ENCODE measurements at regions not wholly inside any gene's neighbourhood (a gene's known extent, or its start where the extent isn't known, plus 50 kb on each side); places are given as distances from the start of the nearest gene placed in this dataset.

- H3K9me3 ChIP-seq (ENCODE audit: low read depth), result no peaks in the 10 kb centered on the region
- H3K4me2 ChIP-seq, result no peak overlapping the region
- no peaks in the 10 kb centered on the region for H3K9me2 ChIP-seq (replicated peaks; ENCODE audit: insufficient read depth)
- no peak overlapping the region for H2AFZ ChIP-seq
- H3K79me2 ChIP-seq, result no peaks in the 10 kb centered on the region
- WGBS (ENCODE audit: low lambda C conversion rate, missing lambda C conversion rate), result 100% methylated on average over 1 of the region's 1 CpG
- H3K36me3 ChIP-seq (replicated peaks; ENCODE audit: insufficient read depth, low read depth), result no peaks in the 10 kb centered on the region
- no peak for TF ChIP-seq EZH2 (IDR thresholded peaks at IDR 0.05; ENCODE audit: borderline replicate concordance)
- no peak for TF ChIP-seq CTCF (IDR thresholded peaks at IDR 0.05; ENCODE audit: poor library complexity)
- no peak for TF ChIP-seq EZH2phosphoT487 (IDR thresholded peaks at IDR 0.05; ENCODE audit: low read depth, severe bottlenecking, unreplicated experiment)
- H4K20me1 ChIP-seq (ENCODE audit: insufficient read depth, poor library complexity, severe bottlenecking), result no peaks in the 10 kb centered on the region
- DNase-seq (ENCODE audit: low spot score), result no peak
- H3K27ac ChIP-seq, result no peak overlapping the region
- no peaks in the 10 kb centered on the region for H3K27me3 ChIP-seq
- no peak overlapping the region for H3K4me3 ChIP-seq
- H3K4me1 ChIP-seq (ENCODE audit: insufficient read depth), result no peaks in the 10 kb centered on the region
These were observed 343.8 kb downstream of the RPRM start for GRCh38 chr2:153134725-153135124.

GRCh38 chr2:153133716-153134115 is 344.8 kb downstream of the RPRM start:
- Histone ChIP-seq H4K20me1 (ENCODE audit: insufficient read depth, poor library complexity, severe bottlenecking) (no peaks in the 10 kb centered on the region), H3K27ac (no peak overlapping the region), H3K4me2 (no peak overlapping the region), H3K36me3 (replicated peaks; ENCODE audit: insufficient read depth, low read depth) (no peaks in the 10 kb centered on the region), H3K4me1 (ENCODE audit: insufficient read depth) (no peaks in the 10 kb centered on the region), H3K79me2 (no peaks in the 10 kb centered on the region), H2AFZ (no peak overlapping the region), H3K27me3 (no peaks in the 10 kb centered on the region), H3K9me3 (ENCODE audit: low read depth) (no peaks in the 10 kb centered on the region), H3K4me3 (no peak overlapping the region), H3K9me2 (replicated peaks; ENCODE audit: insufficient read depth) (no peaks in the 10 kb centered on the region)
- TF ChIP-seq EZH2 (IDR thresholded peaks at IDR 0.05; ENCODE audit: borderline replicate concordance) (no peak), EZH2phosphoT487 (IDR thresholded peaks at IDR 0.05; ENCODE audit: low read depth, severe bottlenecking, unreplicated experiment) (no peak), CTCF (IDR thresholded peaks at IDR 0.05; ENCODE audit: poor library complexity) (no peak)
- 78% methylated on average over 4 of the region's 4 CpGs for WGBS (ENCODE audit: low lambda C conversion rate, missing lambda C conversion rate)
- no peak for DNase-seq (ENCODE audit: low spot score)

GRCh38 chr2:153132418-153132817 is 346.1 kb downstream of the RPRM start:
- WGBS (ENCODE audit: low lambda C conversion rate, missing lambda C conversion rate), result 87% methylated on average over 3 of the region's 3 CpGs
- no peak overlapping the region for H2AFZ ChIP-seq
- no peaks in the 10 kb centered on the region for H3K27me3 ChIP-seq
- no peak for DNase-seq (ENCODE audit: low spot score)
- no peak overlapping the region for H3K4me2 ChIP-seq
- H3K79me2 ChIP-seq, result no peaks in the 10 kb centered on the region
- no peak overlapping the region for H3K27ac ChIP-seq
- no peaks in the 10 kb centered on the region for H4K20me1 ChIP-seq (ENCODE audit: insufficient read depth, poor library complexity, severe bottlenecking)
- H3K9me3 ChIP-seq (ENCODE audit: low read depth), result no peaks in the 10 kb centered on the region
- no peak for TF ChIP-seq CTCF (IDR thresholded peaks at IDR 0.05; ENCODE audit: poor library complexity)
- TF ChIP-seq EZH2 (IDR thresholded peaks at IDR 0.05; ENCODE audit: borderline replicate concordance), result no peak
- no peak for TF ChIP-seq EZH2phosphoT487 (IDR thresholded peaks at IDR 0.05; ENCODE audit: low read depth, severe bottlenecking, unreplicated experiment)
- H3K4me3 ChIP-seq, result no peak overlapping the region
- no peaks in the 10 kb centered on the region for H3K9me2 ChIP-seq (replicated peaks; ENCODE audit: insufficient read depth)
- no peaks in the 10 kb centered on the region for H3K36me3 ChIP-seq (replicated peaks; ENCODE audit: insufficient read depth, low read depth)
- H3K4me1 ChIP-seq (ENCODE audit: insufficient read depth), result no peaks in the 10 kb centered on the region

GRCh38 chr2:153115141-153115540 is 363.4 kb downstream of the RPRM start:
- WGBS (ENCODE audit: low lambda C conversion rate, missing lambda C conversion rate), result 91% methylated on average over 1 of the region's 1 CpG
- no peak for DNase-seq (ENCODE audit: low spot score)
- TF ChIP-seq EZH2 (IDR thresholded peaks at IDR 0.05; ENCODE audit: borderline replicate concordance), result no peak
- no peak for TF ChIP-seq CTCF (IDR thresholded peaks at IDR 0.05; ENCODE audit: poor library complexity)
- no peak for TF ChIP-seq EZH2phosphoT487 (IDR thresholded peaks at IDR 0.05; ENCODE audit: low read depth, severe bottlenecking, unreplicated experiment)
- H3K36me3 ChIP-seq (replicated peaks; ENCODE audit: insufficient read depth, low read depth), result no peaks in the 10 kb centered on the region
- H3K27ac ChIP-seq, result no peak overlapping the region
- H2AFZ ChIP-seq, result no peak overlapping the region
- no peaks in the 10 kb centered on the region for H3K27me3 ChIP-seq
- no peak overlapping the region for H3K4me2 ChIP-seq
- H4K20me1 ChIP-seq (ENCODE audit: insufficient read depth, poor library complexity, severe bottlenecking), result no peaks in the 10 kb centered on the region
- H3K79me2 ChIP-seq, result no peaks in the 10 kb centered on the region
- H3K4me3 ChIP-seq, result no peak overlapping the region
- no peaks in the 10 kb centered on the region for H3K4me1 ChIP-seq (ENCODE audit: insufficient read depth)
- no peaks in the 10 kb centered on the region for H3K9me2 ChIP-seq (replicated peaks; ENCODE audit: insufficient read depth)
- no peaks in the 10 kb centered on the region for H3K9me3 ChIP-seq (ENCODE audit: low read depth)
